Progenitor cell of endocrine pancreas (in vitro differentiated cells): ENCODE measurements at regions not wholly inside any gene's neighbourhood (a gene's known extent, or its start where the extent isn't known, plus 50 kb on each side); places are given as distances from the start of the nearest gene placed in this dataset.

Experiments
- DNase-seq: peaks from one replicate; pipeline ENCODE4 v3.0.0; 2021; ENCODE audit warnings: low spot score; ENCODE audit not compliant: unreplicated experiment
- H3K27ac Mint-ChIP-seq: 2 replicates; pipeline ENCODE4 v1.8.0; 2021; ENCODE audit warnings: mild to moderate bottlenecking, moderate library complexity, mixed read lengths
- H3K27me3 Mint-ChIP-seq: 2 replicates; pipeline ENCODE4 v1.8.0; 2021; ENCODE audit warnings: mixed read lengths
- H3K36me3 Mint-ChIP-seq: 2 replicates; pipeline ENCODE4 v1.8.0; 2022; ENCODE audit warnings: mixed read lengths; ENCODE audit not compliant: insufficient read depth
- H3K4me1 Mint-ChIP-seq: 2 replicates; pipeline ENCODE4 v1.8.0; 2021; ENCODE audit warnings: low read depth, mixed read lengths
- H3K4me3 Mint-ChIP-seq: 2 replicates; pipeline ENCODE4 v1.8.0; 2021; ENCODE audit warnings: low read depth, mild to moderate bottlenecking, moderate library complexity, mixed read lengths
- H3K9me3 Mint-ChIP-seq: 2 replicates; pipeline ENCODE4 v1.8.0; 2021; ENCODE audit warnings: low read depth, mixed read lengths
- CTCF ChIP-seq: fragments of 200-600 bp; sonication (generic); IDR thresholded peaks from one replicate; pipeline ENCODE4 v1.5.0; 2021; ENCODE audit warnings: antibody characterized with exemption, mild to moderate bottlenecking; ENCODE audit not compliant: unreplicated experiment

GRCh38 chr5:67997148-67997547 lies 218.4 kb upstream of the PIK3R1 start:
- Mint-ChIP-seq H3K4me1 (no peaks in the 10 kb centered on the region), H3K36me3 (no peaks in the 10 kb centered on the region), H3K4me3 (no peak overlapping the region), H3K9me3 (peaks cover 3% of the 10 kb centered on the region), H3K27me3 (no peaks in the 10 kb centered on the region), H3K27ac (no peak overlapping the region)
- no peak for DNase-seq
- no peak for TF ChIP-seq CTCF

- Mint-ChIP-seq H3K4me3 (no peak overlapping the region), H3K27me3 (no peaks in the 10 kb centered on the region), H3K9me3 (peaks cover 3% of the 10 kb centered on the region), H3K4me1 (no peaks in the 10 kb centered on the region), H3K36me3 (no peaks in the 10 kb centered on the region), H3K27ac (no peak overlapping the region)
- no peak for TF ChIP-seq CTCF
- DNase-seq: no peak
Measured at GRCh38 chr5:67996596-67996995, 219.0 kb upstream of the PIK3R1 start.

- no peak for TF ChIP-seq CTCF
- no peaks in the 10 kb centered on the region for H3K27me3 Mint-ChIP-seq
- peaks cover 6% of the 10 kb centered on the region for H3K9me3 Mint-ChIP-seq
- H3K4me1 Mint-ChIP-seq: no peaks in the 10 kb centered on the region
- no peak overlapping the region for H3K4me3 Mint-ChIP-seq
- peaks cover 2% of the 10 kb centered on the region for H3K36me3 Mint-ChIP-seq
- no peak for DNase-seq
- no peak overlapping the region for H3K27ac Mint-ChIP-seq
Measured at GRCh38 chr5:67992923-67993322, 222.6 kb upstream of the PIK3R1 start.

- Mint-ChIP-seq H3K9me3 (peaks cover 6% of the 10 kb centered on the region), H3K27me3 (no peaks in the 10 kb centered on the region), H3K36me3 (peaks cover 2% of the 10 kb centered on the region), H3K27ac (no peak overlapping the region), H3K4me1 (peaks cover 13% of the 10 kb centered on the region), H3K4me3 (no peak overlapping the region)
- no peak for DNase-seq
- no peak for TF ChIP-seq CTCF
Measured at GRCh38 chr5:67989456-67989855, 226.1 kb upstream of the PIK3R1 start.

- H3K27ac Mint-ChIP-seq: no peak overlapping the region
- H3K9me3 Mint-ChIP-seq: peaks cover 3% of the 10 kb centered on the region
- TF ChIP-seq CTCF: no peak
- DNase-seq: no peak
- H3K27me3 Mint-ChIP-seq: no peaks in the 10 kb centered on the region
- no peak overlapping the region for H3K4me3 Mint-ChIP-seq
- peaks cover 13% of the 10 kb centered on the region for H3K4me1 Mint-ChIP-seq
- H3K36me3 Mint-ChIP-seq: peaks cover 2% of the 10 kb centered on the region
Measured at GRCh38 chr5:67986761-67987160, 228.8 kb upstream of the PIK3R1 start.
